Cardiac septum (tissue), 1 donor: ENCODE measurements at regions not wholly inside any gene's neighbourhood (a gene's known extent, or its start where the extent isn't known, plus 50 kb on each side); places are given as distances from the start of the nearest gene placed in this dataset.
"Not testable (repeated sequence)": the region's sequence is repeated elsewhere in the genome, so short reads cannot be mapped to it uniquely, and the experiment has no call there.

Experiments used
- DNase-seq: peaks from one replicate; pipeline ENCODE4 v3.0.0-alpha.2; 2020; ENCODE audit warnings: low spot score
- intact Hi-C: fragments of 100-400 bp; cut with DNase I; formaldehyde crosslinking; loops from one replicate; pipeline ENCODE4 v1.14.0; 2022
- donor health status: DM: no; HTN: no; CAD: no.

GRCh38 chr3:67252906-67253305 lies 254.8 kb downstream of the KBTBD8 start:
- intact Hi-C loops, DNase-seq: not testable (repeated sequence)

DNA sequence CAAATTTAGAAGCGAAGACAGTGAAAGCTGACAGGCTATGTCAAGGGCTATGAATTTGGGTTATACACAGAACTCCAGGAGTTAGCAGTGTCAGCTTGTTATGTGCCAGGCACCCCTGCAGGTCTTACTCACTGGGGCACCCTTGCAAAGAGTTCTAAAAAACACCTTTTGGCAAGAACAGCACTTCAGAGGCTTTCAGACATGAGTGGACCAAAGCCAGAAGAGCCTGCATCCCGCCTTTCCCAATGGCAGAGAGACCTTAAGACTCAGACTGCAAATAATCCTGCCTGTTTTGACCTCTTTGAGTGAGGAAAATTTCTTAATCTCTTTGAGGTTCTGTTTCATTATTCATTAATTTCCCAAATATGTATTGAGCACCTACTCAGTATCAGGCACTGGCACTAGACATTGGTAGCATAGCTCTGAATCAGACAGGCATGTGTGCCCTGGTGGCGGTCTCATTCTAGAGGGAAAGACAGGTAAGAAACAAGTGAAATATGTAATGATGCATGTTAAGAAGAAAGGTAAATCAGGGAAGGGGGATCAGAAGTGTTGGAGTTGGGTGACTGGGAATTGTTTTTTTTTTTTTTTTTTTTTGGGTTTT lies 280.0 kb downstream of the KBTBD8 start:
- no peak for DNase-seq
- intact Hi-C loops: no loop called here

DNA sequence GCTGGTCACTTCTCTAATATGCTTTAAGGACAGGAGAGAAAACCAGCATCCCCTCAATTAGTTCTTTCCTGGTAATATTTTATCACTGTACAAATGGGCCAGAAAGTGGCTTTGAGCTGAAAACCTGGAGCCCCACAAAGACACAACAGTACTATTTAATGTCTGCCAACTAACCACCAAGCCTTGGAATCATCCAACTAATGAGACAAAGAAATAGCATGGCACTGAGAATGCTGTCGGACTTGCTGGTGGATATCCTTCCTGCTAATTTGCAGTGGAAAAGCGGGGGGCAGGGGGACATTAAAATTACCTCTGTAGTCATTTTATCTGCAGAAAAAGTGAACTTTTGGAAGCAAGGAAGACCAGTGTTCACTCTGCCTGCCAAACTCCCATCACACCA lies 288.5 kb downstream of the KBTBD8 start:
- intact Hi-C loops: no loop called here
- DNase-seq: no peak

DNA sequence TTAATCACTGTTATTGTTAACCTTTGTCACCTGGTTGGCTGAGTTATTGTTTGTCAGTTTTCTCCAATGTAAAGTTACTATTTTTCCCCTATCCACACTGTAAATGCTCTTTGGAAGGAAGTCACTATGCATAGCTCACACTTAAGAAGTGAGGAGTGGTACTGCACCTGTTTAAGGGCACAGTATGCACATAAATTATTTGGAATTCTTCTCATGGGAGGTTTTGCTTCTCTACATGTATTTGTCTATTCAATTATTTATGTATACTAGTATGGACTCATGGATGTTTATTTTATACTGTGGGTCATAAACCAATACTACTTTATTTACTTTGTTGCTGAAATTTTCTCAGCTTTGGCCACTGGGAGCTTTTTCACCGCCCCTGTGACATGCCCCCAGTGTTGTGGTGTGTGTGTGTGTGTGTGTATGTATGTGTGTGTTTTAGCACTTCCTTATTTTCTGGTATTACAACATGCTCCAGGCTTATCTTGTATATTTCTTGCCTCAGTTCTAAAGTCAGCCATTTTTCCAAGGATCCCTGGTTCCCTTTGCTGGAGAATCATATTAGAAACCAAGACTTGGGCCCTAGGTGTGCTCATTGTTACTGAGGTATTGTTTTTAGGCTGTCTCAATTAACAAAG lies 290.5 kb downstream of the KBTBD8 start:
- intact Hi-C loops: no loop called here
- no peak for DNase-seq

GRCh38 chr3:67289626-67290025 lies 291.5 kb downstream of the KBTBD8 start:
- intact Hi-C loops: no loop called here
- no peak for DNase-seq

- no peak for DNase-seq
These were observed 292.3 kb downstream of the KBTBD8 start for GRCh38 chr3:67290438-67290837.

DNA sequence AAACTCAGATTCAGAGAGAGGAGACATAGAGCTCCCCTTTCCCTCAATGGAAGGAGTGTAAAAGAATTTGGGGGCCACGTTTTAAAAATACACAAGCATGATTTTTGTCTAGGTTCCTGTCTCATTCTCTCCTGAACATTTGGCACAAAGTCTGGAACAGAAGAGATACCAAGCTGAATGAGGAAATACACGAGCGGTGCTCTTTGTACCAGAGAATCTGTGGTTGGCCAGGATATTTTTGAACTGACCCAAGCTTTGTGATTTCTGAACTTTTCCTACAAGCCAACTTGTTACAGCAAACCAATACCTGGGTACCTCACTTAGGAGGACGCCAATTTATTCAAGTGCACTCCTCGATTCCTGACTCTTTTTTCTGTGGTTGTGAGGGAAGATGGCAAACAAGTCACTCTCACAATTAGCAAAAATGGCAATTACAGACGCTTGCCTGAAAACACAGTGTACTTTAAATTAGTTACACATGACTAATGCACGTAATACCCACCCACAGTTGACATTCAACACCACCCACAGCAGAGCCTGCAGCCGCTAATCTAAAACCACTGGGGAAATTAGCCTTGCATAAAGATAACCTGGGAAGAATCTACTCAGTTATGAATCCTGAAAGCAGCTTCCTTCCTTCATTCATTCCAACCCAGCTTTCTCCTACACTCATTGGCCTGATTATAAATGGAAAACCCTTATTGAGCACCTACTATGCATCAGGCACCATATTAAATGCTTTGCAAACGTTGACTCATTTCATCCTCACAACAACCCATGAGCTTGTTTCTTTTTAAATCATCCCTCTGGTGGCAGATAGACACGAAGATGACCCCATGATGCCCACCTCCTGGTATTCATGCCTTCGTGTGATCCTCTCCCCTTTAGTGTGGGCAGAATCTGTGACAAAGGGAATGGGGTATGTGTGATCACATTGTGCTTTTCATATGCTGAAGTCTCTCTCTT lies 293.5 kb downstream of the KBTBD8 start:
- DNase-seq: no peak
- intact Hi-C loops: no loop called here

More at GRCh38 chr3:67290438-67290837, 292.3 kb downstream of the KBTBD8 start:
- intact Hi-C loops: no loop called here

DNA sequence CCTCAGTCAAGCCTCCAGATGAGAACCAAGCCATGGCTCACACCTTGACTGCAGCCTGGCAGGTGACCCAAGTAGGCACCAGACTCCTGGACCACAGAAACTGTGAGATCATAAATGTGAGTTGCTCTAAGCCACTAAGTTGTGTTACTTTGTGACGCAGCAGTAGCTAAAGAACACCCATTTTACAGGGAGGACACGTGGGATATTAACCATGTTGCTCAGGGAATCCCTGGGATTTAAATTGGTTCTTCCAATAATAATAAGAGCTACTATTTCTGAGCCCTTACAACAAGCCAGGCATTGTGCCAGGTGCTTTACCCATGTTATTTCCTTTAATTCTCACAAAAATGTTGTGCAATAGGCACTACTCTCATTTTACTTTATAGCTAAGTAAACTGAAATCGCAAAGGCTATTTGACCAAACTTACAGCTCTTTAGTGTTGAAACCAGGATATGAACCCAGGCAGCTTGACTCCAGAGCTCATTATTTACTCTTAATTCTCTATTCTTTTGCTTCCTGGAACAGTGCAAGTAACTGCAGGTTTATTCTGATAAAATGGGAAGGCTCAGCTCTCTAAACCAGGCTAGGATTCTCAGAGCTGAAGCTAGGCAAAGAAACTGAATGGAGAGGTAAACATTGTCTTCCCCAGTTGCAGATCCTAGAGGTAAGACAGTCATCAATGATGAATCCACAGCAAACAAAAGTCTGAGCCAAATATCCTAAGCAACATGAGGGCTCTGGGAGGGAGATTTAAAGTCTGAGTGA lies 294.4 kb downstream of the KBTBD8 start:
- no peak for DNase-seq
- intact Hi-C loops: no loop called here

- intact Hi-C loops: no loop called here
- no peak for DNase-seq
These were observed 296.2 kb downstream of the KBTBD8 start for GRCh38 chr3:67294341-67294740.

- intact Hi-C loops: no loop called here
- no peak for DNase-seq
These were observed 298.2 kb downstream of the KBTBD8 start for GRCh38 chr3:67296039-67296892.

DNA sequence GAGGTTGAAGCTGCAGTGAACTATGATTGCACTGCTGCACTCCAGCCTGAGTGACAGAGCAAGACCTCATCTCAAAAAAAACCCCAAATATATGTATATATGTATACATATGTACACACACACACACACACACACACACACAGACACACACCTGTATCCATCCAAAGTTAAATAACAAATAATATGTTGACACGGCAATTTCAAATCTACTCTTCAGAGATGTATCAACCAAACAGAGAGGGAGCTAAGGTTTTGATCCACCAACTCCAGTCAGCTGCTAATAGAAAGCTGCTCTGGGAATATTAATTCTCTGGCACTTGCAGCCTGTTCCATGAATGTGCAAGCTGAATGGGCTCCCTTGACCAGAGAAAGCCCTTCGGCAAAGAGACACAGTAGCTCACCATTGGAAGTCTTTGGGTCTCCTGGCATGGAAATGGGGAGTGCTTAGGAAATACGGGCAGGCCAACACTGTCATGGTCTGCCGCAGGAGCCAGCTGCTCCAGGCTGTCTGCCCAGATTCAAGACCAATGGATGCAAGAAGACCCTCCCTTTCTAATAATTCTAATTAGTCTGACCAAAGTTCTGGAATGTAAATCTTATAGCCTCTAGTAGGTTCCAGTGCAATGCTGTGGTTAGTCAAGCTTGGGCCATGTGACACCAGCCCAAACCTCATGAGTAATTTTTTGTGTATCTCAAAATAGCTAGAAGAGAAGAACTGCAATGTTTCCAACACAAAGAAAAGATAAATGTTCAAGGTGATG lies 299.8 kb downstream of the KBTBD8 start:
- intact Hi-C loops: no loop called here
- no peak for DNase-seq

- DNase-seq: no peak
- intact Hi-C loops: no loop called here
These were observed 303.4 kb downstream of the KBTBD8 start for GRCh38 chr3:67301556-67301955.

DNA sequence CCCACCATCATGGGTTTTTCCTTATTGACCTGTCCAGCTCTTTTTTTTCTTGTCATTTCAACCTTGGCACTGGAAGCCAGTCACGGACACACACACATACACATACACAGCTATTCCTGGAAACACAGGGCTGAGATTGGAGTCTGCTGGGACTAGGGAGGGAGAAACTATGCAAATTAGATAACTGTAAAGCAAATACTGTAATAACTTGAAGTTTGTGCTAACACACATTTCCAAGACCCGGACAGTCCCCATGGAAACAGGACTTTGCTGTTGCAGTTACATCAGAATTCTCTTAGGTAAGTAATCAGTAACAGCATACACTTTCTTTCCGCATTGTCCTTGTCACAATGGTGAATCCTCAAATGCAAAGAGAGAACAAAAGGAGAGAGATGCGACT lies 304.4 kb downstream of the KBTBD8 start:
- intact Hi-C loops: no loop called here
- DNase-seq: no peak

DNA sequence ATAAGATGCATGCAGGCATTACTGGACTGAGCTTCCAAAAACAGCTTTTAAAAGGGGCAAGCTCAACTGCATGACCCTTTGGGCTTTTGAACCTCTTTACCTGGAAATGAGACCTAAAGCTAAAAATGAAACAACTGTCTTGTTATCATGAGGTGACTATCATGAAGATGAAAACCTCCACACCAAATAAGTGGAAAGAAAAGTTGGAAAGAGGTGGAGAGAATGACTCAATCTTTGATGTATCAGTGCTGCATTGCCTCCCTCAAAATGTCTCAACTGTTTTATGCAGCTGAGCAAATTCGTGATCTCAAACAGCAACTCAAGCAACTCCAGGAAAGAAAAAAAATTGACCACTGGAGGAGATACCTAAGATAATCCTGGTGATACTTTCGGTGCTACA lies 307.1 kb downstream of the KBTBD8 start:
- intact Hi-C loops: no loop called here
- no peak for DNase-seq

- intact Hi-C loops: no loop called here
- DNase-seq: no peak
These were observed 307.8 kb downstream of the KBTBD8 start for GRCh38 chr3:67305922-67306321.

DNA sequence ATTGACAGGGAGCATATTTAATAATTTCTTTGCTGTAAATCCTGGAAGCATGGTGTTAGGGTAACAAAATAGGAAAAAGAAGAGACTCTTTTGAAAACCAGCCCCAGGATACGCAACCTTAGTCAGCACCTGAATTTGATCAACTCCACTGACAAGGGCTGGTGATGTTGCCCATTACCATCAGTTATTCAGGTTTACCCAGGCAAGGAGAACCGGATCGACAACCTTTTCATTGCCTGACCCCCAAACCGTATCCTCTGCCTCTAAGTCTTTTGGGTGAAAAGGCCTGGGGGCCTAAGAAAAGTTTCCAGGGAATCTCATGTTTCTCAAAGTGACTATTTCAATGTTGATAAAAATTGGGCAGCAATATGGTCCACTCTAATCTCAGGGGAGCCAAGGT lies 313.3 kb downstream of the KBTBD8 start:
- intact Hi-C loops: no loop called here
- no peak for DNase-seq

DNA sequence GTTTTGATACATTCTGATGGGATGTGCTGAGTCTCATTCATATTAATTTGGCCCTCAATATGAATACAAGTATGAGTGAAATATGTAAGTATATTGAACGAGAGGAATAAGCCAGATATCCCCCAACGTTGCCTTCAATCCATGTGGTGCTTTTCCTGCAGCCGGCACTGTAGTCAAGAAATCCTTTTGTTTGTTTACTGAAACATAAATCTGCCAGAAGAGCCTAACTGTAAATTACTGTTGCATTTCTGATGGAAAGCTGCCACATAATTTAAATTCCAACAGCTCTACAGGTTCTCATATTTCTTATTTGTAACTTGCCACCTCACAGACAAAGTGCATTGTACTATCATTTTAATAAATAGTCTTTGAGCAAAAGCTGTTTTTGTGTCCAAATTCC lies 314.0 kb downstream of the KBTBD8 start:
- intact Hi-C loops: no loop called here
- no peak for DNase-seq

DNA sequence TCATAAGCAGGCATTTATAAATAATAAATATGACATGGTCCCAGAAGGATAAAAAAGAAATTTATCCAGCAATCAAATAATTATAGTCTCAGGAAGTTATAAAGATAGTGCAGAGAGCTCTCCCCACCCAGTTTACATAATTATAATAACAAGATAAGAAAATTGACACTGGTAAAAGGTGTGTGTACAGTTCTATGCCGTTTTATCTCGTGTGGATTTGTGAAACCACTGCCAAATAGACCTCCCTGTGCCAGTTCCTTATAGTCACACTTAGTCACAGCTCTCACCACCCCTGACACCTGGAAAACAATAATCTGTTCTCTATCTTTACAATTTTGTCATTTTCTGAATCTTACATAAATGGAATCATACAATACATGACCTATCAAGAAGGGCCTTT lies 320.1 kb downstream of the KBTBD8 start:
- no peak for DNase-seq
- intact Hi-C loops: no loop called here
